Neutrophil (primary cell): ENCODE measurements at regions not wholly inside any gene's neighbourhood (a gene's known extent, or its start where the extent isn't known, plus 50 kb on each side); places are given as distances from the start of the nearest gene placed in this dataset.

Source experiments
- H3K27ac ChIP-seq: fragments of 200-600 bp; sonication (generic); 2 replicates; pipeline ENCODE4 v1.5.1; 2016; ENCODE audit warnings: mild to moderate bottlenecking, moderate library complexity
- H3K27me3 ChIP-seq: fragments of 200-600 bp; sonication (generic); 2 replicates; pipeline ENCODE4 v1.6.0; 2016; ENCODE audit warnings: mild to moderate bottlenecking
- H3K36me3 ChIP-seq: fragments of 200-600 bp; sonication (generic); 2 replicates; pipeline ENCODE4 v1.5.1; 2017
- H3K4me1 ChIP-seq, 2 experiments: fragments of 200-600 bp in 1 of 2; sonication (generic) in 1 of 2; 1 replicate in 1 of 2; 2 replicates in 1 of 2; pipeline versions ENCODE4 v1.5.1 to v1.6.1; 2013 to 2016; ENCODE audit warnings: low read depth in 1 of 2, low read length in 1 of 2, mild to moderate bottlenecking in 1 of 2, moderate library complexity in 1 of 2; ENCODE audit not compliant: control insufficient read depth in 1 of 2, insufficient read depth in 1 of 2
- H3K4me3 ChIP-seq, 2 experiments: fragments of 200-600 bp in 1 of 2; sonication (generic) in 1 of 2; 1 replicate in 1 of 2; 2 replicates in 1 of 2; pipeline ENCODE4 v1.5.1; 2013 to 2016; ENCODE audit warnings: low read depth in 1 of 2, low read length in 1 of 2, mild to moderate bottlenecking in 1 of 2, moderate library complexity in 1 of 2
- H3K9me3 ChIP-seq: fragments of 200-600 bp; sonication (generic); 2 replicates; pipeline ENCODE4 v1.5.1; 2016
- CTCF ChIP-seq: fragments of 200-600 bp; sonication (generic); IDR thresholded peaks from 2 replicates; pipeline ENCODE4 v1.5.1; 2016; ENCODE audit warnings: antibody characterized with exemption

DNA sequence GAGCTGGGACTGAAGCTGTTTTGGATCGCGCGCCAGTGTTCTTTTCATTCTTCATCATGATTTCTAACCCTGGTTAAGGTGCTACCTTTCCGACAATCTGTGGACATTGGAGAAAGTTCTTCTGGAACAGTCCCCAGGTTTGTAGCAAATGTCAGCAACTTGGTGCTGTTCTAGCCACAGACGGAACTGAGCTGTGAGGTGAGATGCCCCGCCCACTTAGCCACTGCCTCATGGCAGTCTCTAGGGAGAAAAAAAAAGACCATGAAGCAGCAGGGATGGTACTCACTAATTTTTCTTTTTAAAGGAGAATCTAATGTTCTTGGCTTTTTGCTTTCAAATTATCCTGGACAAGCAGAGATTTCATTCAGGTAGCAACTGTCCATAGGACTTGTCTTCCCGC lies 72.1 kb upstream of the STK32A start:
- no peaks in the 10 kb centered on the region for H3K9me3 ChIP-seq
- H3K27me3 ChIP-seq = no peaks in the 10 kb centered on the region
- H3K27ac ChIP-seq = no peak overlapping the region
- no peak overlapping the region for H3K4me3 ChIP-seq
- H3K4me1 ChIP-seq = no peaks in the 10 kb centered on the region
- no peak for TF ChIP-seq CTCF
- no peaks in the 10 kb centered on the region for H3K36me3 ChIP-seq

GRCh38 chr5:147167529-147167928 lies 67.3 kb upstream of the STK32A start:
- H3K9me3 ChIP-seq = no peaks in the 10 kb centered on the region
- no peak overlapping the region for H3K4me3 ChIP-seq
- no peaks in the 10 kb centered on the region for H3K36me3 ChIP-seq
- H3K27ac ChIP-seq = no peak overlapping the region
- no peaks in the 10 kb centered on the region for H3K4me1 ChIP-seq
- TF ChIP-seq CTCF = no peak
- H3K27me3 ChIP-seq = no peaks in the 10 kb centered on the region

DNA sequence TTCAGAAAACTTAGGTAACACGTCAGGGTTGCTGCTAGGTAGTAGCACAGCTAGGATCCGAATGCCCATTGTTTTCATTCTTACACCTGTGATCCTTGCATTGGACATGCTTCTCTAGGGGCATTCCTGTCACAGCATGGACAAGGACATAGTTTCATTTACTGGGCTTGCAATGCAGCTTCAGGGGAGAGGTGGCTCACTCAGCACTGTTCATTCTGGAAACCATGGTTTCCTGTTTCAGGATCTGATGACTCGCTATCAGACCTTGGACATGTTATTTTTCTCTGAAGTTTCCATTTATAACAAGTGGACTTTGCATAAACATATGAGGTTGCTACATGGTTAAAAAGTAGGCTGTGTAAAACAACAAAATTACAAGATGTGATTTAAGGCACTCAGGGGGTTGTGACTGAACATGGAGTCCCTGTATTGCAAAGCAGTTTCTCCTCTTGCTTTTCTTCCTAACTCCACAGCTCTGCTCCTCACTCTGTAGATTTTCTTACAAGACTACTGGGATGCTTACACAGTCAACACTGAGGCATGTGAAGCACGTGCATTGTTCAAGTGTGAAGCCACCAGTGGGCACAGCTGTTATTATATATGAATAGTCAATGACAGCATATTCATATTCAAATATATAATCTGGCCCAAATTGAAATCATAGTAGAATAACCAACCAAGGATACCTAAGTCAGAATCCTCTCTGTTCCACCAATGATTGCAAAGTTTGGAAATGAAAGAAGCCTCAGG lies 66.1 kb upstream of the STK32A start:
- H3K4me3 ChIP-seq = no peak overlapping the region
- no peak overlapping the region for H3K27ac ChIP-seq
- no peaks in the 10 kb centered on the region for H3K9me3 ChIP-seq
- H3K36me3 ChIP-seq = no peaks in the 10 kb centered on the region
- H3K4me1 ChIP-seq = no peaks in the 10 kb centered on the region
- H3K27me3 ChIP-seq = no peaks in the 10 kb centered on the region
- no peak for TF ChIP-seq CTCF

- H3K27me3 ChIP-seq = no peaks in the 10 kb centered on the region
- no peak for TF ChIP-seq CTCF
- H3K36me3 ChIP-seq = no peaks in the 10 kb centered on the region
- H3K27ac ChIP-seq = no peak overlapping the region
- no peaks in the 10 kb centered on the region for H3K9me3 ChIP-seq
- no peaks in the 10 kb centered on the region for H3K4me1 ChIP-seq
- H3K4me3 ChIP-seq = no peak overlapping the region
Measured at GRCh38 chr5:147169399-147169798, 65.4 kb upstream of the STK32A start.

DNA sequence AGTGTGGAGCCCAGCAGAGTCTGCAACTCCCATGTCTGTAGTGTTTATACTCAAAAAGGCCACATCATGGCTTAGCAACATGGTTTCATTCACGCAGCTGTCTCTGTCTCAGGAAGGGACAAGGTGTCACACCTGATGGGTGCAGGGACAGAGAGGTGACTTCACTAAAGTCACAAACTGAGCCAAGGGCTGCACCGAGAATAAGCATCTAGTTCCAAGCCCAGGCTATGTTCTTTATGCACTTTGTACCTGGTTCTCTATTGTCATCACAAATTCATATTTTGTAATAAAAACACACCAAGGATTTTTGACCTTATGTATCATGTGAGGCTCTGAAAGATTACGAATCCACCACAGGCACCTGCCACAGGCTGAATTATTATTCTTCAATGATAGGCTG lies 64.9 kb upstream of the STK32A start:
- no peaks in the 10 kb centered on the region for H3K27me3 ChIP-seq
- H3K4me1 ChIP-seq = no peaks in the 10 kb centered on the region
- no peaks in the 10 kb centered on the region for H3K9me3 ChIP-seq
- H3K4me3 ChIP-seq = no peak overlapping the region
- H3K36me3 ChIP-seq = no peaks in the 10 kb centered on the region
- no peak overlapping the region for H3K27ac ChIP-seq
- no peak for TF ChIP-seq CTCF
